ENCODE measurements at regions not wholly inside any gene's neighbourhood (a gene's known extent, or its start where the extent isn't known, plus 50 kb on each side); places are given as distances from the start of the nearest gene placed in this dataset.

DNA sequence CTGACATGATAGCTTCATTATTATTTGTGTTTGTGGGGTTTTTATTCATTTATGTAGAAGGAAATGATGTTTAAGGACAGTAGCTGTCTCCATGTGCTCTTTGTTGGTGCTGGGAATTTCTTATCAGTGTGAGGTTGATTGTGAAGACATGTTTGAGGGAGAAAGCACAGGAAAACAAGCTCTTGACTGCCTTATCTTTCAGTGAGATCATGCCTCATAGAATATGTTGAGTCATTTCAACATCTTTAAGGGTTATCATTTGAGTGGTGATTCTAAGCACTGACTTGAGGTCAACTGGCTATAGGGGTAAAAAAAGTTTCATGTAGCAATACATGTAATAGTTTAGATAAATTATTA, 405.1 kb upstream of the ADAMTS5 start:
- intact Hi-C loops (cut with micrococcal nuclease) = no loop called here
- Histone ChIP-seq H4K20me1 (replicated peaks; ENCODE audit: control insufficient read depth, insufficient read depth, low read length) (no peaks in the 10 kb centered on the region), H2AFZ (ENCODE audit: low read depth, low read length) (no peak overlapping the region), H3K27me3 (ENCODE audit: control insufficient read depth in 2 of 2, insufficient read depth in 2 of 2, low read length in 2 of 2) (no peaks in the 10 kb centered on the region), H3K9me1 (ENCODE audit: control insufficient read depth, insufficient read depth, low read length) (no peaks in the 10 kb centered on the region), H3K4me1 (replicated peaks in 1 of 2; ENCODE audit: control insufficient read depth in 2 of 2, insufficient read depth in 2 of 2, low read length in 2 of 2) (no peaks in the 10 kb centered on the region), H3K27ac (ENCODE audit: extremely low read depth, low read depth, low read length) (no peak overlapping the region), H3K9ac (ENCODE audit: insufficient read depth in 1 of 2, low read depth in 2 of 2, low read length in 2 of 2) (no peak overlapping the region), H3K79me2 (ENCODE audit: control insufficient read depth, insufficient read depth, low read length) (no peaks in the 10 kb centered on the region), H3K4me3 (no peak overlapping the region), H3K36me3 (ENCODE audit: control insufficient read depth, insufficient read depth, low read length) (no peaks in the 10 kb centered on the region), H3K4me2 (ENCODE audit: insufficient read depth, low read length) (no peak overlapping the region), H3K9me3 (replicated peaks; ENCODE audit: control insufficient read depth, insufficient read depth, low read depth, low read length) (no peaks in the 10 kb centered on the region; the same call in 1 of the 2 replicates)
- ChIA-PET CTCF (ENCODE audit: low intra/inter-chr PET ratio) (no interaction called here), POLR2A (no interaction called here)
- DNase-seq (ENCODE audit: extremely low read depth in 1 of 4, low spot score in 3 of 4) (no peak), ATAC-seq (no peak), FAIRE-seq (no peak)
- no TSS peak for BruUV-seq (replicated peaks)
- TF ChIP-seq PPARD (CRISPR knock-in tag; IDR thresholded peaks at IDR 0.05) (no peak), HNRNPLL (IDR thresholded peaks at IDR 0.05; ENCODE audit: low read depth, low read length, poor library complexity, severe bottlenecking) (no peak), SMARCA4 (IDR thresholded peaks at IDR 0.05) (no peak)
- in situ Hi-C loops (cut with MboI) = no loop called here

DNA sequence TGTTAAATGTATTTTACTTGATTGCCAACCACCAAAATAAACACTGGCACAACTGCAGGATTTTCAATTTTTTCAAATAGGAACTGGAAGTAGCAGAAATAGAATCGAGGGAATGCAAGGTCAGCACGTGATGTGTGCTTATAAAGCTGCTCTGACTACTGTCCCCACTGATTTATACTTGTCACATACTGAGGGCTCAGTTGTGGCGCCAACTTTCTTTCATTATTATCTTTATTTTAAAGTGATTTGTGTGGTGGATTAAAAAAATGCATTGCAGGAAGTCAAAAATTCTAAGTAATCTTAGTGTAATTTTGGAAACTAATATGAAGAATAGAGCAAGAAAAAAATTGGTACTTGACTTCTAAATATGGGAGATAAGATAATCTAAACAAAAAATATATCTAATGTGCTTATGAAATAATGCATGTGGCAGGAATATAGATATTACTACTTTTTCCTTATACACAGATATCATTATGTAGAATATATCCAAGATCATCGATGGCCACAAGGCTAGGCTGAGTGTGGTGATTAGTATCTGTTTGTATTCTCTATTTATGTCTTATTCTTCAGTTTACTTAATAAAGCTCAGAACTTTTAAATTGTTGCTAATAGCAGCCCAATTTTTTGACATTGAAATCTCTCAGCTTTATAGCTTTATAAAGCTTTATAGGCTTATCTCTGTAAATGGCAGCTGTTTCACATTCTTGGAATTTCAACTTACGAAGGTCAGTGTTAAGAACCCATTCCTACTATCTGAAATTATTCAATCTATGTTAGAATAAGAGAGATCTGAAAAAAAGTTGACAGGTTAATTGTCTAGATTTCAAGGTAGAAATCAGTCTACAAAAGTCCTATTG, 404.5 kb upstream of the ADAMTS5 start:
- no peak overlapping the region for H3K4me3 ChIP-seq
- H3K79me2 ChIP-seq (ENCODE audit: control insufficient read depth, insufficient read depth, low read length) = no peaks in the 10 kb centered on the region
- H3K36me3 ChIP-seq (ENCODE audit: control insufficient read depth, insufficient read depth, low read length) = no peaks in the 10 kb centered on the region
- FAIRE-seq (no peak), DNase-seq (ENCODE audit: extremely low read depth in 1 of 4, low spot score in 3 of 4) (no peak), ATAC-seq (no peak)
- WGBS (ENCODE audit: insufficient coverage, low coverage, missing lambda C conversion rate) = 0% methylated on average over 5 of the region's 5 CpGs
- no peaks in the 10 kb centered on the region for H3K4me1 ChIP-seq (replicated peaks in 1 of 2; ENCODE audit: control insufficient read depth in 2 of 2, insufficient read depth in 2 of 2, low read length in 2 of 2)
- H3K9me3 ChIP-seq (replicated peaks; ENCODE audit: control insufficient read depth, insufficient read depth, low read depth, low read length) = no peaks in the 10 kb centered on the region; the same call in 1 of the 2 replicates
- in situ Hi-C loops (cut with MboI) (no loop called here), intact Hi-C loops (cut with micrococcal nuclease) (no loop called here)
- BruUV-seq (replicated peaks) = no TSS peak
- no peaks in the 10 kb centered on the region for H4K20me1 ChIP-seq (replicated peaks; ENCODE audit: control insufficient read depth, insufficient read depth, low read length)
- no peak overlapping the region for H3K4me2 ChIP-seq (ENCODE audit: insufficient read depth, low read length)
- H3K27ac ChIP-seq (ENCODE audit: extremely low read depth, low read depth, low read length) = no peak overlapping the region
- no peaks in the 10 kb centered on the region for H3K9me1 ChIP-seq (ENCODE audit: control insufficient read depth, insufficient read depth, low read length)
- H2AFZ ChIP-seq (ENCODE audit: low read depth, low read length) = no peak overlapping the region
- H3K9ac ChIP-seq (ENCODE audit: insufficient read depth in 1 of 2, low read depth in 2 of 2, low read length in 2 of 2) = no peak overlapping the region
- ChIA-PET CTCF (ENCODE audit: low intra/inter-chr PET ratio) (no interaction called here), POLR2A (no interaction called here)
- H3K27me3 ChIP-seq (ENCODE audit: control insufficient read depth in 2 of 2, insufficient read depth in 2 of 2, low read length in 2 of 2) = no peaks in the 10 kb centered on the region
- no peak for TF ChIP-seq MXI1 (IDR thresholded peaks at IDR 0.05; ENCODE audit: low read depth, low read length)
- TF ChIP-seq CTBP1 (IDR thresholded peaks at IDR 0.05; ENCODE audit: borderline replicate concordance) = no peak
- TF ChIP-seq, protein P1, sequence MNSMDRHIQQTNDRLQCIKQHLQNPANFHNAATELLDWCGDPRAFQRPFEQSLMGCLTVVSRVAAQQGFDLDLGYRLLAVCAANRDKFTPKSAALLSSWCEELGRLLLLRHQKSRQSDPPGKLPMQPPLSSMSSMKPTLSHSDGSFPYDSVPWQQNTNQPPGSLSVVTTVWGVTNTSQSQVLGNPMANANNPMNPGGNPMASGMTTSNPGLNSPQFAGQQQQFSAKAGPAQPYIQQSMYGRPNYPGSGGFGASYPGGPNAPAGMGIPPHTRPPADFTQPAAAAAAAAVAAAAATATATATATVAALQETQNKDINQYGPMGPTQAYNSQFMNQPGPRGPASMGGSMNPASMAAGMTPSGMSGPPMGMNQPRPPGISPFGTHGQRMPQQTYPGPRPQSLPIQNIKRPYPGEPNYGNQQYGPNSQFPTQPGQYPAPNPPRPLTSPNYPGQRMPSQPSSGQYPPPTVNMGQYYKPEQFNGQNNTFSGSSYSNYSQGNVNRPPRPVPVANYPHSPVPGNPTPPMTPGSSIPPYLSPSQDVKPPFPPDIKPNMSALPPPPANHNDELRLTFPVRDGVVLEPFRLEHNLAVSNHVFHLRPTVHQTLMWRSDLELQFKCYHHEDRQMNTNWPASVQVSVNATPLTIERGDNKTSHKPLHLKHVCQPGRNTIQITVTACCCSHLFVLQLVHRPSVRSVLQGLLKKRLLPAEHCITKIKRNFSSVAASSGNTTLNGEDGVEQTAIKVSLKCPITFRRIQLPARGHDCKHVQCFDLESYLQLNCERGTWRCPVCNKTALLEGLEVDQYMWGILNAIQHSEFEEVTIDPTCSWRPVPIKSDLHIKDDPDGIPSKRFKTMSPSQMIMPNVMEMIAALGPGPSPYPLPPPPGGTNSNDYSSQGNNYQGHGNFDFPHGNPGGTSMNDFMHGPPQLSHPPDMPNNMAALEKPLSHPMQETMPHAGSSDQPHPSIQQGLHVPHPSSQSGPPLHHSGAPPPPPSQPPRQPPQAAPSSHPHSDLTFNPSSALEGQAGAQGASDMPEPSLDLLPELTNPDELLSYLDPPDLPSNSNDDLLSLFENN (IDR thresholded peaks at IDR 0.05; ENCODE audit: low read depth in 2 of 2, low read length in 2 of 2) = no peak
- TF ChIP-seq BRF1 (IDR thresholded peaks at IDR 0.05; ENCODE audit: borderline replicate concordance, extremely low read depth, insufficient read length) = no peak
- TF ChIP-seq, protein P2, sequence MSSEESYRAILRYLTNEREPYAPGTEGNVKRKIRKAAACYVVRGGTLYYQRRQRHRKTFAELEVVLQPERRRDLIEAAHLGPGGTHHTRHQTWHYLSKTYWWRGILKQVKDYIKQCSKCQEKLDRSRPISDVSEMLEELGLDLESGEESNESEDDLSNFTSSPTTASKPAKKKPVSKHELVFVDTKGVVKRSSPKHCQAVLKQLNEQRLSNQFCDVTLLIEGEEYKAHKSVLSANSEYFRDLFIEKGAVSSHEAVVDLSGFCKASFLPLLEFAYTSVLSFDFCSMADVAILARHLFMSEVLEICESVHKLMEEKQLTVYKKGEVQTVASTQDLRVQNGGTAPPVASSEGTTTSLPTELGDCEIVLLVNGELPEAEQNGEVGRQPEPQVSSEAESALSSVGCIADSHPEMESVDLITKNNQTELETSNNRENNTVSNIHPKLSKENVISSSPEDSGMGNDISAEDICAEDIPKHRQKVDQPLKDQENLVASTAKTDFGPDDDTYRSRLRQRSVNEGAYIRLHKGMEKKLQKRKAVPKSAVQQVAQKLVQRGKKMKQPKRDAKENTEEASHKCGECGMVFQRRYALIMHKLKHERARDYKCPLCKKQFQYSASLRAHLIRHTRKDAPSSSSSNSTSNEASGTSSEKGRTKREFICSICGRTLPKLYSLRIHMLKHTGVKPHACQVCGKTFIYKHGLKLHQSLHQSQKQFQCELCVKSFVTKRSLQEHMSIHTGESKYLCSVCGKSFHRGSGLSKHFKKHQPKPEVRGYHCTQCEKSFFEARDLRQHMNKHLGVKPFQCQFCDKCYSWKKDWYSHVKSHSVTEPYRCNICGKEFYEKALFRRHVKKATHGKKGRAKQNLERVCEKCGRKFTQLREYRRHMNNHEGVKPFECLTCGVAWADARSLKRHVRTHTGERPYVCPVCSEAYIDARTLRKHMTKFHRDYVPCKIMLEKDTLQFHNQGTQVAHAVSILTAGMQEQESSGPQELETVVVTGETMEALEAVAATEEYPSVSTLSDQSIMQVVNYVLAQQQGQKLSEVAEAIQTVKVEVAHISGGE (CRISPR knock-in tag; IDR thresholded peaks at IDR 0.05) = no peak
